A549 (cell line): ENCODE measurements at regions not wholly inside any gene's neighbourhood (a gene's known extent, or its start where the extent isn't known, plus 50 kb on each side); places are given as distances from the start of the nearest gene placed in this dataset.

Experiments
- ATAC-seq, 2 experiments: fragments of 200-7000 bp in 1 of 2; fragments of >200 bp in 1 of 2; cut with Nextera tagmentation in 1 of 2; cut with Tn5 transposase in 1 of 2; 3 replicates each; pipeline versions ENCODE4 v1.8.0 to v1.9.1; 2018 to 2020; ENCODE audit warnings: mild to moderate bottlenecking in 1 of 2, moderate library complexity in 1 of 2
- CTCF ChIA-PET: fragments of 300-600 bp; sonication (Branson Sonifier 250); formaldehyde crosslinking; extraction: SDS; loops from one replicate; lab custom pipeline; 2021; ENCODE audit warnings: antibody characterized with exemption, inconsistent platforms; lab: Yijun Ruan, JAX
- POLR2A ChIA-PET: fragments of 350-600 bp; formaldehyde crosslinking; extraction: SDS; loops from one replicate; lab custom pipeline; 2021; ENCODE audit warnings: antibody characterized with exemption, inconsistent platforms; lab: Yijun Ruan, JAX
- DNase-seq, 2 experiments: peaks; one replicate each; pipeline versions ENCODE4 v3.0.0 to v3.0.0-alpha.2; 2011 to 2016; ENCODE audit warnings: low read depth in 1 of 2, low spot score in 1 of 2
- FAIRE-seq: peaks from 2 replicates; lab custom pipeline; 2011; peaks lifted over from hg19 to GRCh38; lab: Jason Lieb, UNC
- H3K27ac ChIP-seq, 2 experiments: fragments of >200 bp; sonication (Bioruptor Twin); formaldehyde crosslinking; 3 replicates each; pipeline ENCODE4 v1.5.1; 2016 to 2017
- H3K4me1 ChIP-seq: fragments of >200 bp; sonication (Bioruptor Twin); formaldehyde crosslinking; 3 replicates; pipeline ENCODE4 v1.6.1; 2016
- H3K4me2 ChIP-seq: fragments of >200 bp; sonication (Bioruptor Twin); formaldehyde crosslinking; 3 replicates; pipeline ENCODE4 v1.6.1; 2016
- H3K4me3 ChIP-seq: fragments of >200 bp; sonication (Bioruptor Twin); formaldehyde crosslinking; 3 replicates; pipeline ENCODE4 v1.5.1; 2016
- H3K9me3 ChIP-seq: fragments of >200 bp; sonication (Bioruptor Twin); formaldehyde crosslinking; 3 replicates; pipeline ENCODE4 v1.6.1; 2016
- CBX2 ChIP-seq: fragments of 200-600 bp; sonication (generic); IDR thresholded peaks from 2 replicates; pipeline ENCODE4 v1.6.1; 2016; ENCODE audit warnings: low read depth, mild to moderate bottlenecking, borderline replicate concordance
- E2F6 ChIP-seq: IDR thresholded peaks from 2 replicates; pipeline ENCODE4 v1.6.1; 2012; ENCODE audit warnings: low read depth, borderline replicate concordance
- EHF ChIP-seq: fragments of 250-450 bp; sonication (Bioruptor Pico); IDR thresholded peaks from 2 replicates; pipeline ENCODE4 v1.5.0; 2020; ENCODE audit warnings: mild to moderate bottlenecking
- ELK1 ChIP-seq: fragments of 150-350 bp; IDR thresholded peaks from 2 replicates; pipeline ENCODE4 v1.6.1; 2014; ENCODE audit warnings: low read depth, mild to moderate bottlenecking, low read length
- EP300 ChIP-seq, 2 experiments: fragments of >200 bp; sonication (Bioruptor Twin); formaldehyde crosslinking; IDR thresholded peaks; 2 replicates in 1 of 2; 3 replicates in 1 of 2; pipeline ENCODE4 v1.6.1; 2016 to 2017
- ESRRA ChIP-seq: fragments of 150-350 bp; IDR thresholded peaks from 2 replicates; pipeline ENCODE4 v1.6.1; 2014; ENCODE audit warnings: mild to moderate bottlenecking, low read length, borderline replicate concordance
- HES2 ChIP-seq: fragments of >200 bp; sonication (Bioruptor Twin); formaldehyde crosslinking; IDR thresholded peaks from 2 replicates; pipeline ENCODE4 v1.6.1; 2016
- HMGXB4 ChIP-seq: fragments of 250-450 bp; sonication (Bioruptor Pico); IDR thresholded peaks from 2 replicates; pipeline ENCODE4 v1.5.0; 2021; ENCODE audit warnings: mild to moderate bottlenecking, moderate library complexity, borderline replicate concordance
- HOXA7 ChIP-seq: fragments of 250-450 bp; sonication (Bioruptor Pico); IDR thresholded peaks from 2 replicates; pipeline ENCODE4 v1.5.0; 2020; ENCODE audit warnings: mild to moderate bottlenecking, moderate library complexity
- JUN ChIP-seq, 2 experiments: fragments of >200 bp; sonication (Bioruptor Twin); formaldehyde crosslinking; IDR thresholded peaks; 2 replicates in 1 of 2; 3 replicates in 1 of 2; pipeline ENCODE4 v1.6.1; 2016 to 2017
- KDM1A ChIP-seq: fragments of 200-600 bp; sonication (generic); IDR thresholded peaks from 2 replicates; pipeline ENCODE4 v1.6.1; 2016; ENCODE audit warnings: low read depth, mild to moderate bottlenecking
- MAFK ChIP-seq: fragments of 450-650 bp; IDR thresholded peaks from 2 replicates; pipeline ENCODE4 v1.6.1; 2014; ENCODE audit not compliant: partially characterized antibody
- MAZ ChIP-seq: fragments of 150-350 bp; IDR thresholded peaks from 2 replicates; pipeline ENCODE4 v1.6.1; 2014; ENCODE audit warnings: antibody characterized with exemption, low read depth, low read length, borderline replicate concordance
- NFE2L2 ChIP-seq: fragments of 150-350 bp; conservative IDR thresholded peaks from 2 replicates; pipeline ENCODE4 v1.6.1; 2014; ENCODE audit warnings: low read length
- PHF8 ChIP-seq: fragments of 200-600 bp; sonication (generic); IDR thresholded peaks from 2 replicates; pipeline ENCODE4 v1.6.1; 2016; ENCODE audit warnings: low read depth, mild to moderate bottlenecking, antibody characterized with exemption, moderate library complexity, borderline replicate concordance
- POLR2A ChIP-seq: IDR thresholded peaks from 2 replicates; pipeline ENCODE4 v1.6.1; 2012; ENCODE audit warnings: mild to moderate bottlenecking, low read length
- POLR2AphosphoS2 ChIP-seq: conservative IDR thresholded peaks from 2 replicates; pipeline ENCODE4 v1.6.1; 2012; ENCODE audit warnings: low read length, improper control_type of control experiment, inconsistent platforms
- RAD21 ChIP-seq, 2 experiments: fragments of >200 bp in 1 of 2; sonication (Bioruptor Twin) in 1 of 2; formaldehyde crosslinking in 1 of 2; IDR thresholded peaks in 1 of 2; conservative IDR thresholded peaks in 1 of 2; 2 replicates in 1 of 2; 3 replicates in 1 of 2; pipeline ENCODE4 v1.6.1; 2012 to 2018; ENCODE audit warnings: inconsistent platforms in 1 of 2
- RARB ChIP-seq: fragments of 250-450 bp; sonication (Bioruptor Pico); IDR thresholded peaks from 2 replicates; pipeline ENCODE4 v1.8.0; 2021; ENCODE audit warnings: mild to moderate bottlenecking, moderate library complexity
- REST ChIP-seq: fragments of 200-600 bp; sonication (generic); IDR thresholded peaks from 2 replicates; pipeline ENCODE4 v1.6.1; 2016; ENCODE audit warnings: antibody characterized with exemption, mild to moderate bottlenecking, moderate library complexity
- RFX5 ChIP-seq: fragments of 450-650 bp; IDR thresholded peaks from 2 replicates; pipeline ENCODE4 v1.7.1; 2014; ENCODE audit warnings: antibody characterized with exemption, mild to moderate bottlenecking, moderate library complexity
- RNF2 ChIP-seq: fragments of 200-600 bp; sonication (generic); IDR thresholded peaks from 2 replicates; pipeline ENCODE4 v1.6.1; 2016; ENCODE audit warnings: low read depth, mild to moderate bottlenecking, antibody characterized with exemption, moderate library complexity, borderline replicate concordance
- TFCP2L1 ChIP-seq: fragments of 250-450 bp; sonication (Bioruptor Pico); IDR thresholded peaks from 2 replicates; pipeline ENCODE4 v1.5.0; 2021; ENCODE audit warnings: mild to moderate bottlenecking
- TP53 ChIP-seq: fragments of 250-450 bp; sonication (Bioruptor Pico); IDR thresholded peaks from 2 replicates; pipeline ENCODE4 v1.5.0; 2021; ENCODE audit warnings: mild to moderate bottlenecking, moderate library complexity
- WGBS: methylation state at CpG from one replicate; pipeline ENCODE4 v1.1.6; 2017; ENCODE audit errors: missing lambda C conversion rate; 5-methylcytosine and 5-hydroxymethylcytosine counted together
- TF ChIP-seq, protein P1 (sequence below): fragments of 450-650 bp; IDR thresholded peaks from 2 replicates; pipeline ENCODE4 v1.6.1; 2014; ENCODE audit warnings: antibody characterized with exemption

- Histone ChIP-seq H3K4me2 (no peak overlapping the region), H3K4me3 (no peak overlapping the region), H3K27ac (no peak overlapping the region), H3K9me3 (no peaks in the 10 kb centered on the region), H3K4me1 (no peaks in the 10 kb centered on the region)
- FAIRE-seq (no peak), ATAC-seq (no peak), DNase-seq (no peak)
- POLR2A ChIA-PET = no interaction called here
- CTCF ChIA-PET = no interaction called here
- TF ChIP-seq TFCP2L1 (CRISPR knock-in tag) (no peak), ESRRA (no peak), HES2 (no peak), KDM1A (no peak), JUN (IDR thresholded peaks at IDR 0.05) (no peak), RARB (CRISPR knock-in tag) (no peak), NFE2L2 (no peak), HMGXB4 (CRISPR knock-in tag) (no peak)
These were observed 568.3 kb upstream of the MEF2C start for GRCh38 chr5:89451263-89451662.

GRCh38 chr5:89450149-89450538, 567.2 kb upstream of the MEF2C start:
- H3K9me3 ChIP-seq = no peaks in the 10 kb centered on the region
- ATAC-seq (no peak), DNase-seq (no peak)
- ChIA-PET CTCF (no interaction called here), POLR2A (no interaction called here)
- no peaks in the 10 kb centered on the region for H3K4me1 ChIP-seq
- no peak overlapping the region for H3K4me3 ChIP-seq
- 0% methylated on average over 1 of the region's 1 CpG for WGBS
- H3K4me2 ChIP-seq = no peak overlapping the region
- H3K27ac ChIP-seq = no peak overlapping the region
- TF ChIP-seq RAD21 (conservative IDR thresholded peaks at IDR 0.05 in 1 of 2, IDR thresholded peaks at IDR 0.05 in 1 of 2) = no peak
- TF ChIP-seq EP300 (IDR thresholded peaks at IDR 0.05) = no peak
- TF ChIP-seq, protein P1, sequence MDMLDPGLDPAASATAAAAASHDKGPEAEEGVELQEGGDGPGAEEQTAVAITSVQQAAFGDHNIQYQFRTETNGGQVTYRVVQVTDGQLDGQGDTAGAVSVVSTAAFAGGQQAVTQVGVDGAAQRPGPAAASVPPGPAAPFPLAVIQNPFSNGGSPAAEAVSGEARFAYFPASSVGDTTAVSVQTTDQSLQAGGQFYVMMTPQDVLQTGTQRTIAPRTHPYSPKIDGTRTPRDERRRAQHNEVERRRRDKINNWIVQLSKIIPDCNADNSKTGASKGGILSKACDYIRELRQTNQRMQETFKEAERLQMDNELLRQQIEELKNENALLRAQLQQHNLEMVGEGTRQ = no peak
- no peak for TF ChIP-seq NFE2L2
- TF ChIP-seq EHF (CRISPR knock-in tag) = no peak
- TF ChIP-seq RNF2 = no peak
- TF ChIP-seq E2F6 = no peak
- no peak for TF ChIP-seq POLR2AphosphoS2
- no peak for TF ChIP-seq ELK1
- TF ChIP-seq, all 56 proteins: peak for 0
- FAIRE-seq = no peak

DNA sequence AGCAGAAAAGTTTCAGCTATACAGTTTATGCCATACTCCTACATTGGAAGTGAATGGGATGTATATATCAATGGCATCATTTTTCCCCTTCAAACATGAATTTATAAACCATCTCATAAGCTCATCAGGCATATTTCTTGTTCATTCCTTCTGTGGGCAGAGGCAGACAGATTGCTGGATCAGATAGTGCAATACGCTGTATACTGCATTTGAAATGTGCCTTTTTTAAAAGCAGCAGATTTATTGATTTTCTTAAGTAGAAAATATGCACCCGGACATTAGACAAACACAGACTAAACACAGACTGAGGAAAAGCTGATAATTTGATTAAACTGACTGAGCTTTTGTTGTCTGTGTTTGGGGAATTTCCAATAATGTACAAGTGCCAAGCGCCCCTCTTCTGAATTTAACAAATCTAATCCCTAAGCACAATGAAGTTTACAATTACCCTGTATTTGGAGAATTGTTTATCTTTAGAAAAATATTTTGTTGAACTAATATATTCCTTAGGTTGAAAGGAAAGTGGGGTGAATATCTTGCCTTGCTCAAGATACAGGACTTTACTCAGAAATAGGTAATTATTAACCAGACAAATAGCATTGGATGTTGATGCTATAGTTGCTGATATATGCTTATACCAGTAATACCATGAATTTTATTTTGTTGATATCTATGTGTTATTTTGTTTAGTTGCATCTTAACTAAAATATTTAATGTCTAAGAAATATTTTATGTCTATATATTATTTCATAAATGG, 566.6 kb upstream of the MEF2C start:
- H3K4me1 ChIP-seq = no peaks in the 10 kb centered on the region
- no peak for DNase-seq
- FAIRE-seq = no peak
- no peak overlapping the region for H3K4me3 ChIP-seq
- CTCF ChIA-PET = no interaction called here
- WGBS = 6% methylated on average over 3 of the region's 3 CpGs
- H3K4me2 ChIP-seq = no peak overlapping the region
- no peak for ATAC-seq
- POLR2A ChIA-PET = no interaction called here
- no peaks in the 10 kb centered on the region for H3K9me3 ChIP-seq
- H3K27ac ChIP-seq = no peak overlapping the region
- TF ChIP-seq CBX2 (no peak), TP53 (no peak), REST (no peak), PHF8 (no peak), RFX5 (no peak), MAFK (no peak), EP300 (IDR thresholded peaks at IDR 0.05) (no peak), POLR2A (no peak), ESRRA (no peak), HOXA7 (CRISPR knock-in tag) (no peak), MAZ (no peak)
- TF ChIP-seq, protein P1 = no peak
